Endodermal cell (in vitro differentiated cells): ENCODE measurements at regions not wholly inside any gene's neighbourhood (a gene's known extent, or its start where the extent isn't known, plus 50 kb on each side); places are given as distances from the start of the nearest gene placed in this dataset.

ENCODE experiments used
- DNase-seq: peaks from one replicate; pipeline ENCODE4 v3.0.0-alpha.2; 2017
- H3K27ac ChIP-seq: 2 replicates; pipeline ENCODE4 v1.5.1; 2013; ENCODE audit warnings: mild to moderate bottlenecking, low read depth, low read length, moderate library complexity
- H3K27me3 ChIP-seq: 2 replicates; pipeline ENCODE4 v1.6.1; 2013; ENCODE audit warnings: mild to moderate bottlenecking, low read length, moderate library complexity; ENCODE audit not compliant: insufficient read depth, control insufficient read depth, poor library complexity, severe bottlenecking
- H3K36me3 ChIP-seq: 2 replicates; pipeline ENCODE4 v1.7.0; 2013; ENCODE audit warnings: mild to moderate bottlenecking, low read length, moderate library complexity; ENCODE audit not compliant: control insufficient read depth, insufficient read depth
- H3K4me1 ChIP-seq: one replicate; pipeline ENCODE4 v1.7.0; 2013; ENCODE audit warnings: low read length; ENCODE audit not compliant: control insufficient read depth, insufficient read depth
- H3K4me3 ChIP-seq: 2 replicates; pipeline ENCODE4 v1.5.1; 2013; ENCODE audit warnings: mild to moderate bottlenecking, low read length, moderate library complexity
- H3K9ac ChIP-seq: 2 replicates; pipeline ENCODE4 v1.6.1; 2013; ENCODE audit warnings: mild to moderate bottlenecking, low read length, moderate library complexity; ENCODE audit not compliant: poor library complexity, severe bottlenecking; ENCODE audit errors: extremely low read depth
- H3K9me3 ChIP-seq: 2 replicates; pipeline ENCODE4 v1.6.1; 2013; ENCODE audit warnings: mild to moderate bottlenecking, low read length, moderate library complexity; ENCODE audit not compliant: control insufficient read depth
- H3K27ac Mint-ChIP-seq: 2 replicates; pipeline ENCODE4 v1.8.0; 2020; ENCODE audit warnings: mixed read lengths
- H3K27me3 Mint-ChIP-seq: 2 replicates; pipeline ENCODE4 v1.8.0; 2021; ENCODE audit warnings: mild to moderate bottlenecking, mixed read lengths; ENCODE audit not compliant: insufficient read depth
- H3K36me3 Mint-ChIP-seq: 2 replicates; pipeline ENCODE4 v1.8.0; 2020; ENCODE audit warnings: low read depth, mixed read lengths
- H3K4me1 Mint-ChIP-seq: 2 replicates; pipeline ENCODE4 v1.8.0; 2020; ENCODE audit warnings: mixed read lengths
- H3K4me3 Mint-ChIP-seq: 2 replicates; pipeline ENCODE4 v1.8.0; 2020; ENCODE audit warnings: mild to moderate bottlenecking, moderate library complexity, mixed read lengths
- H3K9me3 Mint-ChIP-seq: 2 replicates; pipeline ENCODE4 v1.8.0; 2020; ENCODE audit warnings: mild to moderate bottlenecking, mixed read lengths
- WGBS, 2 experiments: methylation state at CpG; one replicate each; pipeline versions ENCODE4 v1.1.5 to v1.1.7; 2013; ENCODE audit warnings: missing lambda C conversion rate in 2 of 2, mixed read lengths in 1 of 2; ENCODE audit not compliant: insufficient coverage in 1 of 2, insufficient read length in 1 of 2; 5-methylcytosine and 5-hydroxymethylcytosine counted together
- TF ChIP-seq, protein P1 (sequence below): fragments of 200-600 bp; sonication (generic); conservative IDR thresholded peaks from 2 replicates; pipeline ENCODE4 v1.5.0; 2021; ENCODE audit warnings: antibody characterized with exemption, mild to moderate bottlenecking

DNA sequence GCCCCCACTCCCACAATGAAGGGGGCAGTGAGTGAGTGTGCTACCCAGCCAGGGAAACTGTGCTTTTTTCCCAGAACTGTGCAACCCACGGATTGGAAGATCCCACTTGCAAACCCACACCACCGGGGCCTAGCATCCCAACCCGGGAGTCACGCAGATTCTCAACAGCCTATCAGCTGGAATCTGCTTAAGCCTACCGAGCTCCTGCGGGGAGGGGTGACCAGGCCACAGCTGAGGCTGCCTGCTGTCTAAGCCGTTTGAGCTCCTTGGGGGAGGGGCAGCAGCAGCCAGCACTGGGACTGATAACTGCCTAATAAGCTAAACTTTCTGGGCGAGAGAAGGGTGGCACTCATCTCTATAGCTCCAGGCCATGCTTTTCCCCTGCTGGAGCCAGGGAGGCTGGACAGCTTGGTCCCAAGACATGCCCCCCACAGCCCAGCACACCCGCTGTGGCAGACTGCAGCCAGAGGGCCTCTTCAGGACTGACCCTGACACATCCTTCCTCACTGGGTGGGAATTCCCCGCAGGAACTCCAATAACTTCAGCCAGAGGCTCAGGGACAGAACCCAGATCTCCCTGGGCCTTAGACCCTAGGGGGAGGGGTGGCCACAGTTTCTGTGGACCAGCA, 161.3 kb upstream of the MAGEB18 start:
- H3K9me3 Mint-ChIP-seq, result peaks cover 80% of the 10 kb centered on the region
- no peaks in the 10 kb centered on the region for H3K9me3 ChIP-seq
- H3K27me3 ChIP-seq, result no peaks in the 10 kb centered on the region
- no peak overlapping the region for H3K27ac ChIP-seq
- H3K4me3 Mint-ChIP-seq, result no peak overlapping the region
- no peak overlapping the region for H3K4me3 ChIP-seq
- WGBS, 2 experiments, result 58% methylated on average over 10 of the region's 10 CpGs; no CpG with 5 or more reads in 1 of the 2 experiments
- H3K36me3 Mint-ChIP-seq, result no peaks in the 10 kb centered on the region
- H3K9ac ChIP-seq, result no peak overlapping the region
- no peak overlapping the region for H3K27ac Mint-ChIP-seq
- peak; percentile 66 for DNase-seq
- no peaks in the 10 kb centered on the region for H3K4me1 Mint-ChIP-seq
- TF ChIP-seq, protein P1, sequence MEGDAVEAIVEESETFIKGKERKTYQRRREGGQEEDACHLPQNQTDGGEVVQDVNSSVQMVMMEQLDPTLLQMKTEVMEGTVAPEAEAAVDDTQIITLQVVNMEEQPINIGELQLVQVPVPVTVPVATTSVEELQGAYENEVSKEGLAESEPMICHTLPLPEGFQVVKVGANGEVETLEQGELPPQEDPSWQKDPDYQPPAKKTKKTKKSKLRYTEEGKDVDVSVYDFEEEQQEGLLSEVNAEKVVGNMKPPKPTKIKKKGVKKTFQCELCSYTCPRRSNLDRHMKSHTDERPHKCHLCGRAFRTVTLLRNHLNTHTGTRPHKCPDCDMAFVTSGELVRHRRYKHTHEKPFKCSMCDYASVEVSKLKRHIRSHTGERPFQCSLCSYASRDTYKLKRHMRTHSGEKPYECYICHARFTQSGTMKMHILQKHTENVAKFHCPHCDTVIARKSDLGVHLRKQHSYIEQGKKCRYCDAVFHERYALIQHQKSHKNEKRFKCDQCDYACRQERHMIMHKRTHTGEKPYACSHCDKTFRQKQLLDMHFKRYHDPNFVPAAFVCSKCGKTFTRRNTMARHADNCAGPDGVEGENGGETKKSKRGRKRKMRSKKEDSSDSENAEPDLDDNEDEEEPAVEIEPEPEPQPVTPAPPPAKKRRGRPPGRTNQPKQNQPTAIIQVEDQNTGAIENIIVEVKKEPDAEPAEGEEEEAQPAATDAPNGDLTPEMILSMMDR, result no peak
- H3K4me1 ChIP-seq, result no peaks in the 10 kb centered on the region
- no peaks in the 10 kb centered on the region for H3K27me3 Mint-ChIP-seq
- H3K36me3 ChIP-seq, result no peaks in the 10 kb centered on the region

DNA sequence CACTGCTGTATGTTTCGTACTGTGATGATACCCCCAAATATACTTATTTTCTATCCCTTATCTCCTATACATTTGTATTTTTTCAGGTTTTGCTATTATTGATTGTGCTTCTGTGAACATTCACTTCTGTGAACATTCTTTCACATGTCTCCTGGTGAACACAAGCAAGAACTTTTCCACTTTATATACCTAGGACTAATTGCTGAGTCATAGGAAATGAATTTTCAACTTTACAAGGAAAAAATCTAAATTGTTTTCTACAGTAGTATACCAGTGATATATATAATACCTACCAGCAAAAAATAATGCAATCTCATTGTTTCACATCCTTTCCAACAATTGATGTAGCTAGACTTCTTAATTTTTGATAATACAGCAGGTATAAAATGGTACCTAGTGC, 139.5 kb upstream of the MAGEB18 start:
- WGBS, 2 experiments, result no CpG with 5 or more reads among the region's 1 CpG

DNA sequence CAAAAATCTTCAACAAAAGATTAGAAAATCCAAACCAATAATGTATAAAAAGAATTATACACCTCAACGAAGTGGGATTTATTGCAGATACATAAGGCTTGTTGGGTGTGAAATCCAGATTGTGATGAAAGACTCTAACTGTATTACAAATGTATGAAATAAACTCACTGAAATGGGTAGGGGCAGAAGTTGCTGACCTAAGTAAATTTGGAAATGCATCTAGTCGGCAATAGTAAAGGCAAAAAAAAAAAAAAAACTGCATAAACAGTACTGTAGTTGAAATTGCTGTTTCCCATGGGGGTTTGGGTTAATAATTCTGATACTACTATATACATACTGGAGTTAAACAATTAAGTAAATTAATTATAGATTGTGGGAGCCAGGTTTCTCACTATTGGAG, 130.7 kb upstream of the MAGEB18 start:
- 80% methylated on average over 1 of the region's 2 CpGs; no CpG with 5 or more reads in 1 of the 2 experiments for WGBS, 2 experiments
- no peaks in the 10 kb centered on the region for H3K4me1 Mint-ChIP-seq
- Histone ChIP-seq H3K4me1 (no peaks in the 10 kb centered on the region), H3K27ac (no peak overlapping the region), H3K9me3 (no peaks in the 10 kb centered on the region), H3K27me3 (no peaks in the 10 kb centered on the region), H3K9ac (no peak overlapping the region), H3K36me3 (no peaks in the 10 kb centered on the region), H3K4me3 (no peak overlapping the region)
- peaks cover 43% of the 10 kb centered on the region for H3K9me3 Mint-ChIP-seq
- no peak overlapping the region for H3K27ac Mint-ChIP-seq
- no peak overlapping the region for H3K4me3 Mint-ChIP-seq
- no peaks in the 10 kb centered on the region for H3K36me3 Mint-ChIP-seq
- H3K27me3 Mint-ChIP-seq, result no peaks in the 10 kb centered on the region
- TF ChIP-seq, protein P1, result no peak
- DNase-seq, result no peak

More for the DNA sequence above, 139.5 kb upstream of the MAGEB18 start:
- H3K9me3 ChIP-seq, result no peaks in the 10 kb centered on the region
- H3K27me3 ChIP-seq, result no peaks in the 10 kb centered on the region
- H3K36me3 ChIP-seq, result no peaks in the 10 kb centered on the region
- DNase-seq, result no peak
- TF ChIP-seq, protein P1, result no peak
- H3K9ac ChIP-seq, result no peak overlapping the region
- Mint-ChIP-seq H3K4me1 (no peaks in the 10 kb centered on the region), H3K27me3 (no peaks in the 10 kb centered on the region), H3K36me3 (no peaks in the 10 kb centered on the region), H3K9me3 (peaks cover 28% of the 10 kb centered on the region), H3K4me3 (no peak overlapping the region), H3K27ac (no peak overlapping the region)
- no peak overlapping the region for H3K4me3 ChIP-seq
- no peak overlapping the region for H3K27ac ChIP-seq
- no peaks in the 10 kb centered on the region for H3K4me1 ChIP-seq
